ENCODE measurements at regions not wholly inside any gene's neighbourhood (a gene's known extent, or its start where the extent isn't known, plus 50 kb on each side); places are given as distances from the start of the nearest gene placed in this dataset.

DNA sequence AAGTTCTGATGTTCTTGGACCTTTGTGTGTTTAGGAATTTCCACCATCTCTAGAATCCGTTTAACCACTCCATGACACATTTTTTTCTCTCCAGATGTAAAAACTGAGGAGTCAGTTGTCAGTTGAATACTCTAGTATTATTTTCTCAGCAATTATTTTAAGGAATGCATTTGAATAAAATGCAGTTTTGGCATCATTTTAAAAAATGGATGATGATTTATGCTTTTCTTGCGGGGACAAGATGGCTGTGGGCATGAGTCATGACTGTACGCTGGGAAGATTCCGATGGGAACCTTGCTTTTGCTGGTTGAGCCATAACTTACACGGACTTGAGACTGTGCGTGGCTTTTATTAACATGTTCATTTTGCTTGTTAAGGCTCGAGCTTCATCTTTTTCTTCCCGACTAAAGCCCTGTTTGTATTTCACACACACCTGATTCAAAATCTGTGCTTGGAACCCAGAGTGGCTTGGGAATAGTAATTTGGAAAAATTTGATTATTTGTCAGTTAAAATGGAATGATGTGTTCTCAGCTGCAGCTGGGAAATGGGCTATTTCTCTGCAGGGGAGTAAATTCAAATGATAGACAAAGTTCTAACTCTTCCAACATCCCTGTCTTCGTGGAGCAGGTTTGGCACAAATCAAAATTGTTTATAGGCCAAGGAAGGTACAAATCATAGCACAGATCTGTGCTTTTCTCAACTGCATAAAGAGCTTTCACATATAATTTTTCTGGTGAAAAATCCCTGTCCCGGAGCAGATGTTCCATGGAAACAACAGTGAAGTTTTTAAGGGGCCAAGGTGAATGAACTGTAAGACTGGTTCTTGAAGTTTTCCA, 470.5 kb upstream of the JAG1 start:
- no peak for TF ChIP-seq CTCF (conservative IDR thresholded peaks at IDR 0.05; ENCODE audit: control insufficient read depth, insufficient read depth, low read depth, low read length)
- H3K4me3 ChIP-seq (ENCODE audit: control insufficient read depth, low read depth, low read length), result no peak overlapping the region
- DNase-seq (ENCODE audit: low read depth), result peak; percentile 96

DNA sequence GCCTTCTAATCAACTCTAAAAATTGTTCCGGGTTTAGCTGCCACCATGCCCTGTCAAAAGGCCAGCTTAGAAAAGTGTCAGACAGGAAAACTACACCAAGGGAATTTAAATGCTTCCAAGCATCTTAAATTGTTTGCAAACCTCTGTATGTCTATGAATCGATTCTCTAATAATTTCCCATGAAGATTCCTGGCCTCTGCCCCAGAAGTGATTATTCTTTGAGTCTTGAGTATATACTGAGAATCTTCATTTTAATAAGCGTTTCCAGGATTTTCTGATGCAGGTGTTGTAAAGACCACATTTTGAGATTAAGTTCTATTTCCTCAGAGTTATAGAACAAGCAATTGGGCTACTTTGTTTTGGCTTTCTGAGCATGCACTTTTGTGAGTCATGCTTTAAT, 471.8 kb upstream of the JAG1 start:
- no peak for TF ChIP-seq CTCF (conservative IDR thresholded peaks at IDR 0.05; ENCODE audit: control insufficient read depth, insufficient read depth, low read depth, low read length)
- DNase-seq (ENCODE audit: low read depth), result no peak
- H3K4me3 ChIP-seq (ENCODE audit: control insufficient read depth, low read depth, low read length), result no peak overlapping the region

- no peak overlapping the region for H3K4me3 ChIP-seq (ENCODE audit: control insufficient read depth, low read depth, low read length)
- no peak for DNase-seq (ENCODE audit: low read depth)
- TF ChIP-seq CTCF (conservative IDR thresholded peaks at IDR 0.05; ENCODE audit: control insufficient read depth, insufficient read depth, low read depth, low read length), result no peak
These were observed 480.0 kb upstream of the JAG1 start for GRCh38 chr20:11153819-11154218.

- peak; percentile 8 for DNase-seq (ENCODE audit: low read depth)
- no peak for TF ChIP-seq CTCF (conservative IDR thresholded peaks at IDR 0.05; ENCODE audit: control insufficient read depth, insufficient read depth, low read depth, low read length)
- H3K4me3 ChIP-seq (ENCODE audit: control insufficient read depth, low read depth, low read length), result no peak overlapping the region
These were observed 481.5 kb upstream of the JAG1 start for GRCh38 chr20:11155156-11155756.

GRCh38 chr20:11156922-11157321, 483.1 kb upstream of the JAG1 start:
- H3K4me3 ChIP-seq (ENCODE audit: control insufficient read depth, low read depth, low read length), result no peak overlapping the region
- no peak for TF ChIP-seq CTCF (conservative IDR thresholded peaks at IDR 0.05; ENCODE audit: control insufficient read depth, insufficient read depth, low read depth, low read length)
- DNase-seq (ENCODE audit: low read depth), result no peak

DNA sequence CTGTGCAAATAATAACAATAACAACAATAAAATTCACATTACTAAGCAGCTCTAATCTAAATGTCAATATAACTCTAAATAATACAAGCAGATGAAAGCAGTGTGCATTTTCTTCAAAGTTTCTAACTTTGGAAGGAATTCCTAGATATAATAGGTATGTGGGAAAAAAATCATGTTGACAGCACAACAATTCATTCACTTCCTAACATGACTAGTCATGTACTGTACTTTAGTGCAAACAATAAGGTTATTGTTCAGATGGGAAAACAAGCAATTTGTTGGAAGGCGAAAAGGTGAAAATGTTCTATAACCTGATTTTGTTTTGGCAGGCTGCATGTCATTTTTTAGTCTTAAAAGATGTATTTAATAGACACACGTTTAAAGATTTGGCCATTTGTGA, 484.3 kb upstream of the JAG1 start:
- DNase-seq (ENCODE audit: low read depth), result no peak
- H3K4me3 ChIP-seq (ENCODE audit: control insufficient read depth, low read depth, low read length), result no peak overlapping the region
- no peak for TF ChIP-seq CTCF (conservative IDR thresholded peaks at IDR 0.05; ENCODE audit: control insufficient read depth, insufficient read depth, low read depth, low read length)

All from fibroblast of mammary gland (primary cell).